Posterior cingulate gyrus (tissue), 11 donors: ENCODE measurements at regions not wholly inside any gene's neighbourhood (a gene's known extent, or its start where the extent isn't known, plus 50 kb on each side); places are given as distances from the start of the nearest gene placed in this dataset.
A peak's percentile ranks its signal among the peaks of the same experiment; 100 is the strongest.

ENCODE experiments used
- DNase-seq, 10 donors: peaks; one replicate each; pipeline versions ENCODE4 v3.0.0 to v3.0.0-alpha.2; 2020 to 2021; ENCODE audit warnings: mixed read lengths in 3 of 10
- intact Hi-C: fragments of 100-400 bp; cut with DNase I; formaldehyde crosslinking; loops from one replicate; pipeline ENCODE4 v1.15.1; 2023

DNA sequence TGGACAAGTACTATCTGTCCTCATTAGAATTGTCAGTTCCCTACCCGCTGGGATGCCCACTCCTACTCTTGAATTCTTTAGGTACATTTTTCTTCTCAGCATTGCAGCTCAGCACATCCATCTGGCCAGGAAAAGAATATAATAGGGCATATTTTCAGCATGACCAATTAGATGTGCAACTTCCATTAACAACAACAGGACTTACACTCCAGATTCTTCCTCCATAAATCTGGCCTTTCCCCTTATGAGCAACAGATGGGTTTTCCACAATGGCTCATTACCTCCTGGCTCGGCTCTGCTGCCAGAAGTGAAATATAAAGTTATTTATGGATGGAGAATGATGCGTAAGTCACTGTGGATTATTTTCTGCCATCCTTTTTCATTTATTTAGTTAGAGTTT lies 443.8 kb upstream of the TGFBR2 start:
- DNase-seq: no peak
- intact Hi-C loops: no loop called here

DNA sequence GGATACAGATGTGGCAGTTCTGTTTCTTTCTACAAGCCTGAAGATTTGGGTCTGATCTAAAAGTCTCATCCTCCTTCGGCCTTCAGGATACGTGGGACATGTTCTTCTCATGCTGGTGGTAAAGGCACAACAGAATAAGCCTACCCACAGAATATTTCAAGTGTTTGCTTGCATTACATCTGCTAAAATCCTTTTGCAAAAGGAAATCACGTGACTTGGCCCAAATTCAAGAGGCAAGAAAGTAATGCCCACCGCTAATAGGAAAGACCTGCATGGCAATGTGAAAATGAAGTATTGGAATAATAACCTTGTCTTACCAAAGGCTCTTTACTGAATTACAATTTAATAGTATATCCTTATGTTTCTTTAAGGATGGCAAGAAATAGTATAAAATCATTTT lies 439.9 kb upstream of the TGFBR2 start:
- intact Hi-C loops: no loop called here
- DNase-seq: no peak

DNA sequence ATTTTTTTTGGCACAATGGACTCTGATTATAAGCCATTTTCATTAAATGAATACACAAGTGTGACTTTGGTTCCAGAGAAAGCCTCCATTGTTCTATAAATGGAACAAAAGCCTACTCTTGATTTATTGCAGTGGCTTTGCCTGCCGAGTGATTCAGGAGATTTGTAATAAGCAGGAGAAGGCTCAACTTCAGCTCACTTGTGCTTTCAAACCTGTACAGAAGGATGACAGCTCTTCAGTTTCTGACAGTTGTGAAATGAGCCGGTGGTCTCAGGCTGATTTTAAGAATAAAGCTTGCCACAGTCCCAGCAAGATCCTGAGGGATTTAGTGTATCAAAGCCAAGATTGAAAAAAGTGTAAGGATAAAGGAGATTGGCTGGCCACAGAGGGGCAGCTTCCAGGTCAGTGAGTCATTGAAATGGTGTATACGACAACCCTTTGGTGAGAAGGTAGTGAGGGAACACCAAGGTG lies 438.8 kb upstream of the TGFBR2 start:
- intact Hi-C loops: no loop called here

DNA sequence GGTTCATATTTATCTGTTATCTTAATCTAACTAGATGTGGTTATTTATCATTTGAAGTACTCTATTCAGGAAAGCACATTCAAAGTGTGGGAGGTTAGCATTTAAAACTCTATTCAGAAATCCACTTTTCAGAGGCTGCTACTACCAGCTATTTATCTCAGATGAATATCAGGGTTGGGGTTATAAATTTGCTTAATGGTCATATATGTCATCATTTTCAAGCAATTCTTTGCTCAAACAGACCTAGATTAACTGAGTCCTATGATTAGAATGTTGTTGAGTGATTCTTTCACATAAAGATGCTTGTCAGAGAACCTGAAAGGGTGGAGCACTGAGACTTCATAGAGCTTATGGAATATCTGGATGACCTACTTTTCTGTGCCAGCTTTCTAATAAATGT lies 436.9 kb upstream of the TGFBR2 start:
- no peak for DNase-seq
- intact Hi-C loops: no loop called here

More for the DNA sequence above, 438.8 kb upstream of the TGFBR2 start:
- no peak for DNase-seq

DNA sequence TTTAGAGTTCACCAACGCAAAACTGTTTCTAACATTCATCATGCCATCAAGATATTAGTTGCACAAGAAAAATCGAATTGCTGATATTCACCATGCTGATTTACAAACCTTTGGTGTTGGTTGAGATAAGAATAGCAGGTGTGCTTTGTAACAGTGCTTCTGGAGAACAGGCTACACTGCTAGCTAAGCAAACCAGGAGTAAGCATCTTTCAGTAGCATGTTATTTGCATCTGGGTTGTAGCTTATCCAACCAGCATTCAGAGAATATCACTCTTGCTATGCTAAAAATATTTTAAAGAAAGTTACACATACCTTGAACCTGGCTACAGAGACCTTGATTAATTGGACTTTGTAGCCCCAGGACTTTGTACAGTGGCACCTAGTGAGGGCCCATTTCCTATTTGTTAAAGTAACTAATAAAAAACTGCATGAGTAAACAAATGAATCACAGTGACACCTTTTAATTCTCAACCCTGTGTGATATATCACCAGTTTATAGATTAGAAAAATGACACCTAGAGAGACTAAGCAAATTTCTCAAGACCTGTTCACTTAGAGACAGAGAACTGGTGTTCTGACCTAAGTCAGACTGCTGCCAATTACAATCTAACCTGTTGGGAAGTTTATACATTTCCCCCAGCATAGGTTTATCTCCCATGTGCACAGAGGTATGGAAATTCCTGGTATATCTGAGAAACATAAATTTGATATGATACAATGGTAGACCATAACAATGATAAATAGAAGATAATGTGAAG lies 435.5 kb upstream of the TGFBR2 start:
- intact Hi-C loops: no loop called here
- no peak for DNase-seq

DNA sequence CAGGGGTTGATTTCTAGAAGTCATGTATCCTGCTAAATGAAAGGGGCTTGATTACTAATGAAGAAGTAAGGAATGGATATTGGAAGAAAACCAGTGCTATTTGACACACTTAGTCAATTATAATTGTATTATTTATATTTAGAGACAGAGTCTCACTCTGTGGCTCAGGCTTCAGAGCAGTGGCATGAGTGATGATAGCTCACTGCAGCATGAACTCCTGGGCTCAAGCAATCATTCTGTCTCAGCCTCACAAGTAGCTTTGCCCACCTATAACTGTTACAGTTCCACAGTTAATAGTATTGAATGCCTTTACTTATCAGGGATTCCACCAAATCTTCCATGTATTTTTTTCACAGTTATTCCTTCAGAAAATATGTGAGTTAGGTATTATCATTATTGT lies 432.0 kb upstream of the TGFBR2 start:
- DNase-seq: no peak
- intact Hi-C loops: no loop called here

DNA sequence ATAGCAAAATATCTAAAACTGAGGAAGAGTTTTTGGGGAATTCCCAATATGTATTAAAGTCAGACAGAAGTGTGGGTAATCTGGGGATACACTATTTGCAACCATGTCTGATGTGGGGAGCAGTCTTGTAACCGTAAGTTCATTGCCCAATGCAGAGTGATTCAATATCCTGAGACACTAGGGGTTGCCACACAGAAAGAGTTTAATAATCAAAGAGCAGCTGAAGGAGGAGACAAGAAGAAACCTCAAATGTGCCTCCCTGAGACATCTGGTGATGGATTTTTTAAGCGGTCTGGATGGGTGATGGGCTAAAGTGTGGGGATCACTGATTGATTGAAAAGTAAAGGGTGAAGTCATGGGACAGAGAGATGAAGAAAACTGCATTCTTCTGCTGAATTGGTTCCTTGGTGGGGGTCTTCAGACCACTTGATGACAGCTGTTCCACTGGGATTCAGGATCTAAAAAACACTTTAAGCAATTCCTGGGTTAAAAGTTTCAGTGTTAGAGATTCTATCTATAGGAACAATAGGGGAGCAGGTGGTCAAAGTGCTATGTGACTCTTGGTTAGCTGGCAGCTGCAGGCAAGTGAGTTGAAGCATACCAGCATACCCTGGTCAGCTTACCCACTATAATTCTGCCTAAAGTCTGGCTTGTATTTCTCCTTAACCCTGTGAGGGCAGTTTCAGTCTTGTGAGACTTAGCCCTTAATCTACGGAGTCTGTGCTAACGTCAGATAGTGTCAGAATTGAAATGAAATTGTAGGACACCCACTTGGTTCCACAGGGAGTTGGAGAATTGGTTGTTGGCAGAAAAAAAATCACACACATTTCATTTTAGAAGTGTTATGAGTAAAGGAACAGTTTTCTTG lies 425.9 kb upstream of the TGFBR2 start:
- no peak for DNase-seq

DNA sequence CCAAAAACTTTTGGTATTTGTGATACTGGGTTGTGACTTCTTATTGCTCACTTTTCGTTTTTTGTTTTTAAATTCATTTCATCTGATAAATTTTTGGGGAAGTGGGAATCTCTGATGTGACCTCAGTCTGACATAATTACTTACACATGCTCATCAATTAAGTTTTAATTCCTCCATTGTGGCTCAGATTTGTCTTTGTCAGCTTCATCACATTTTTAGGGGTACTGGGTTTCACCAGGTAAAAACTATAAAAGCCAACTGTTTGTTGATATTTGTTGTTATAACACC lies 425.3 kb upstream of the TGFBR2 start:
- intact Hi-C loops: no loop called here
- no peak for DNase-seq

More for the DNA sequence above, 425.9 kb upstream of the TGFBR2 start:
- intact Hi-C loops: no loop called here

DNA sequence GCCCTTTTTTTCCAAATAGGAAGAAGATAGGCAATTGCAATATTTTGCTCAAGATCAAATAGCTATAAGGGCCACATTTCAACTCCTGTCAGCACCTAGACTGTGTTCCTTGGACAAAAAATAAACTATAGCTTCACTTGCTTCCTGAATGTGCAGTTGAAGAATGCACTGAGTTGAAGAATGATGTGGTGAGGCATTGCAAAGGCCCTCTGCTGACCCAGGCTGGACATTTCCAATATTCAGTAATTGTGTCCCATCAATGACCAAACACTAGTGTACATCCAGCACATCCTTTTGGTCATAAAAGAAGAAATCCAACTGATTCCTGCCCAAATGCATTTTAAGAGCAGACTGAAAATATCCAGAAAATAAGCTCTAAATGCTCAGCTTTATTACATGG lies 424.8 kb upstream of the TGFBR2 start:
- intact Hi-C loops: no loop called here
- no peak for DNase-seq

DNA sequence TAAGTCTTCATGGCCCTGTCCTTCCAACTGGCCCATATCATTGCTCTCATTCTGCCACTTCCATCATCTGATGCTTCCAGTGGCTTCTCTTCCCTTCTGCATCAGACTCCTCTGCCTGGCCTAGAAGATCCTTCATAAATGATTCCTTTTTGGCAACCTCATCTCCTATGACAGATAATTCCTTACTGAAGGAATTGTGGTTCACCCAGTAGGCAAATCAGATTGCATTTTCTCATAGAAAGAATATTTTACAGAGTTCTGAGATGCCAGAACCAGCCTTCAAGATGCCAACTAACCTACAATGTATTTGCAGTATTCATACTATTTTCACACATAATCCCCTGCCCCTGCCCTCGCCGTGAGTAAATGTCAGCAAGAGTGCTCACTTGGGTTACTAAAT lies 423.0 kb upstream of the TGFBR2 start:
- DNase-seq: no peak
- intact Hi-C loops: no loop called here

DNA sequence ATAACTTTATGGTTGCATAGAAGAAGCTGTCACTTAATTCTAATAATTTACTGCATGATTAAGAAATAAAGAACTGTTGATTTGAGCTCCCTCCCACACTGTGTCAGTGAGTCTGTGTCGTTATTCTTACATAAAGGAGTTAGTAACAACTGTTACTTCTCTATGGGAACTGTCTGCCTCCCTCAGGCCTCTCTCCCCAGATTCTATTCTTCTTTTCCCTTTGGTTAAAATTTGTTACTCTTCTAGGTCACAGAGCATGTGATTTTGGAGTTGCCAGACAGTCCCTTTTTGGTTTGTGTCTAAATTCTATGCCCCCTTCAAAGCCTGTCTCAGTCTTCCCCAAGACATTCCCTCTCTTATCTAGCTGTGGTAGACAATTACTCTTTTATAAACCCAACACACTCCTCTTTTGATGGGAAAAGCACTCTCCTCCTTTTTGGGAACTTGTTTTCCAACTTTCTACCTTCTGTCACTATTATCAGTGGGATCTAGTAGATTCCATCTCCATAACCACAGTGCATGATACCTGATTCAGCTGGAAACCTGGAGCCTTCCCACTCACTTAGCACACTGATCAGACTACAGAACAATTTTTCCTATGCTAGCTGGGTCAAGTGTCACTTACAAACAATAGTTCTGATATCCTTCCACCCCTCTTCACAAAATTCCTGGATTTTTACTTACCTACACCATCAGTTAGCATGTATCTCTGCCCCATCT lies 422.1 kb upstream of the TGFBR2 start:
- intact Hi-C loops: no loop called here
- no peak for DNase-seq

DNA sequence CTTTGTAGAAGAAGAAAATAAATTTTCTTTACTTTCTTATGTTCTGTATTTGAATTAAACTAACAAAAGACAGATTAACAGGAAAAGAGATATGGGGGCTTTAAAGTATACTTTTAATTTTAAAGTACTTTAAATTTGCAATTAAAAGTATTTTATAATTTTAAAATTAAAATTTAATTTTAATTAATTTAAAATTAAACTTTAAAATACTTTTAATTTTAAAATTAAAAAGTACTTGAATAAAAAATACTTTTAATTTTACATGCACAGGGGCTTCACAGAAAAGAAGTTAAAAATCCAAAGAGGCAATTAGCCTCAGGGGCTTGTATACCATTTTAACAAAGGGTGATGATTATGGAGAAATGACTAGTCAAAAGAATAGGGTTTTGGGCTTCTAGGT lies 420.5 kb upstream of the TGFBR2 start:
- intact Hi-C loops: no loop called here
- no peak for DNase-seq

DNA sequence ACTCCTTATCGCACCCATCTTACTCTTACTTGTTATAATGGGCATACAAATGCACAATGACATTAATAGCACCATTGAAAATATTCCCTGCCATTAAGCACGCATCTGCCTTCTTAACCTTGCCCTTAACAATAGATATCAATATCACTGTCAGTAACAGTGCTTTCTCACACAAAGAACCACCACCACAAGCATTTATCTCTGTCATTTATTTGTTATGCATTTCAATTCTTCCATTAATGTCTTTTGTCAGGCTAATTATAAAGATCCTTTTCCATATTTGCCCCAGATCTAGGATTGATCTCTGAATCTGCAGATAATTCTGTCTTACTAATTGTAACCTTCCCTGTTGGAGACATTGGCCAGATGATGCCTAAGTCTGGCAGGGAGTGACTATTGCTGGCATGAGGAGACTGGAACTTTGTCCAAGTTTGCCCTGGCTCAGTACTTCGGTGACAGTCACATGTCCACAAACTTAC lies 419.6 kb upstream of the TGFBR2 start:
- intact Hi-C loops: no loop called here
- DNase-seq: no peak

DNA sequence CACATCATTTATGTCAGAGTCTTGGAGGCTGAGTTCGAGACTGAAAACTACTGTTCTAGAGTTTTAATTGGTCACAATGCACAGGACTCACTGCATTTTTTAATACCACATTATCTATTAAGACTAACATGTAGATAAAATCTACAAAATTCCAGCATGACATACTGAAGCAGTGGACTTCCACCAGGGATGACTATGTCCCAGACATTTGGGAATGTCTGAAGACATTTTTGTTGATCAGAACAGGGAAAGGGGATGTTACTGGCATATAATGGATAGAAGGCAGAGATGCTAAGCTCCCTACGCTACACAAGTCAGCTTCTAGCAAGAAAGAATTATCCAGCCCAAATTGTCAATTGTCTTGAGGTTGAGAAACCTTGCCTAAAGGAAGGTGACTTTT lies 419.0 kb upstream of the TGFBR2 start:
- intact Hi-C loops: no loop called here
- DNase-seq: no peak

DNA sequence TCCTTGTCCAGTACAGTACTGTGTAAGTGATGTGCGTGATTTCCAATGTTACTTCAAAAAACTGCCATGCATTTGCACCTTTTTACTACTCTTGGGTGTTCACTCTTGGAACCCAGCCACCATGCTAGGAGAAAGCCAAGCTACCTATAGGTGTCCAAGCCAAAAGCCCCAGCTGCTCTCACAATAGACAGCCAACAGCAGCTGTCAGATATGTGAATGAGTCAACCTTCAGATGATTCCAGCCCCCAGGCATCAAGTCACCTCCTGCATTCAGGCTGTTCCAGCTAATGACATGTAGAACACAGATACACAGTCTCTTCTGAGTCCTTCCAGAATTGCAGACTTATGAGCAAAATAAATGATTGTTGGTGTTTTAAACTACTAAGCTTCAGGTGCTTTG lies 417.7 kb upstream of the TGFBR2 start:
- no peak for DNase-seq
- intact Hi-C loops: no loop called here

DNA sequence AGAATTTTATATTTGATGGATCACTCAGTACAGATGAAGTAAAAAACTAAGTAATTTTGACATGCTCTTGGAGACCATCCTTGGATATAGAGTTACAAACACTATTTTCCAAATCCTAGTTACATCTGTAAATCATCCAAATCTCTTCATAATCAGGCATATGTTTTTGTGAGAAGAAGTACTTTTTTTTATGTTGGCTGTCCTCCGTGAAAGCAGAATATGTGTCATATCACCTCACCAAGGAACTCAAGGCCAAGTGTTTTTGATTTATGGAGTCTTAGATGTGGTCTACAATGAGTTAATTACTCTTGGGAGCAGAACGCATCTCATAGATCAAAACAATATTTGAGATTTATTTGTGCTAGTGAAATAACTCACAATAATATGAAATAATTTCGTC lies 416.5 kb upstream of the TGFBR2 start:
- no peak for DNase-seq
- intact Hi-C loops: no loop called here

DNA sequence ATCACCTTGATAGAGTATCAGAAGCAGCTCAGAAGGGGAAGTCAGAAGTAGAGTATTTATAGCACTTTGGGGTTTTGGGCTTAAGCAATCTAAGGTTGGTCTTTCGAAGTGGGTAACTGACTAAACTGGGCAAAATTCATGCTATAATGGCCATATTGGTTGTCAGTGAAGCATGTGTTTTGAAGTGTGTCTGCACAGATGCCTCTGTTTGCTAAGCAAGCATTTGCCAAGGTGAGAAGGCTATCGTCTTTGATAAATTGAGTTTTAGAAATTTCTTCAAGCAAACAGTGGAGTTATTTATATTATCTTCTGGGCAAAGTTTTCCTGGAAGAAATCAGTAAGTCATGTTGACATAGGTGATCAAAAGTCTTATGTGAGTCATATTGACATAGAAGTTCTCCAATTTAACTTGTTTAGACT lies 412.8 kb upstream of the TGFBR2 start:
- intact Hi-C loops: no loop called here
- DNase-seq: no peak

DNA sequence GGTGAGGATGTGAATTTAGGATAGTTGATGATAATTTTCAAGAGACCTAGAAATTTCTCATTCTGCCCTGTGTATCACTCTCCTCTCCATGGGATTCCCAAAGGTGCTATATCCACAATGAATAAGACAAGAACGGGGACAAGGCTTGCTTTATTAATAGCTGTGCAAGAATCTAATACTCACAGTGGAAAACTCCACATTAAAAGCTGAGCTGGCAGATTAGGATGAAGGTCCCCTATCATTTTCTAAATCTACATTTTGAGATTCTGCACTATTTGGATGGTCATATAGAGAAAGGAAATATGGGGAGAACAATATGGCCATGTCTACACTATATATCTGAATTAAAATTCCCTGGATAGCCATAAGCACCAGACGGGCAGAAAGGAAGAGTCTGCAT lies 411.0 kb upstream of the TGFBR2 start:
- no peak for DNase-seq
- intact Hi-C loops: no loop called here

DNA sequence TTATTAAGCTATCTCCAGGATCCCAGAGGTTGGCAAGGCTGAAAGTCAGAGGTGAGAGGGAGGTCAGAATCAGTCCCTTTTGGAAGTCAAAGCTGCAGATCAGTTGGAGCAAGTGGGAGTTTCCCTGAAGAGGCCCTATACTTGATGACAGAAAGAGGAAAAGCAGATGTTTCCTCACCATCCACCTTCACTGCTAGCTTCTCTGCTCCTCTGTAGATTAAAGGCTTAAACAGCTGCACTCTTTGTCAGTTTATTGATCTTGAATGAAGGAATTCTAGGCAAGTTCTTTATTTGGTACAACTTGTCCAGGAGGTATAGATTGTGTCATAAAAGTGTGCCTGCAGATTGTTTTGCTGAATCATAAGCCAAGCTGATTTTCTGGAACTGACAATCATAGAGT lies 408.2 kb upstream of the TGFBR2 start:
- DNase-seq: no peak
- intact Hi-C loops: loop anchor here (2.0 kb wide), 1 partner anchor 155 kb away; no protein-coding TSS in a partner anchor

DNA sequence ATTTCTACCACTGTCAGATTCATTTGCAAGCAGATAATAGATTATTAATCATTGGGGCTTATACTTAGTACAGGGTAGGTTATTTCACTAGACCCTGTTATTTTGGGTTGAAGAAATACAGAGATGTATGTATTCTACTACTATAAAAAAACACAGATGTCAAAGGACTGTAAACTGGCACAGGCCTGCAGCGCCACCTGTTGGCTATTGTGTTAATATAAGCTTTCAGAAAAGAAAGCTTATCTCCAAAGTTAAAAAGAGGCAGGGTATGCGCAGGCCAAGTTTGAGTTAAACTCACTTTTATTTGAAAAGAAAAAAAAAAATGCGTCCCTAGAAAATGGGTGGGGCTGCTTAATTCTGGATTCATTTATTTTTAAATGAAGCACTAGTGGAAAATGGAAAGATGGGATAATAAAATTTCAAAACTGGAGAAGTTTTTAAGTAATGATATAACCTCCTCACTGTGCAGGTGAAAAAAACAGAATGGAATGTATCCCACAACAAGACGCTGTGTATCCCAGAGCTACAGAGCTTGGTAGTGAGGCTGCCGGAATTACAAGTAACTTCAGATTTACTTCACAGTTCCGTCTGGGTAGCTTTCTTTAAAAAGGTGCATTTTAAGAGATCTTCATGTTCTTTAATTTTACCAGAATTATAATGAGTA lies 407.2 kb upstream of the TGFBR2 start:
- intact Hi-C loops: loop anchor here (1.0 to 2.0 kb wide), 2 partner anchors 86 to 156 kb away; no protein-coding TSS in a partner anchor
- DNase-seq: peak; percentile 16 to 93 (median 76)

DNA sequence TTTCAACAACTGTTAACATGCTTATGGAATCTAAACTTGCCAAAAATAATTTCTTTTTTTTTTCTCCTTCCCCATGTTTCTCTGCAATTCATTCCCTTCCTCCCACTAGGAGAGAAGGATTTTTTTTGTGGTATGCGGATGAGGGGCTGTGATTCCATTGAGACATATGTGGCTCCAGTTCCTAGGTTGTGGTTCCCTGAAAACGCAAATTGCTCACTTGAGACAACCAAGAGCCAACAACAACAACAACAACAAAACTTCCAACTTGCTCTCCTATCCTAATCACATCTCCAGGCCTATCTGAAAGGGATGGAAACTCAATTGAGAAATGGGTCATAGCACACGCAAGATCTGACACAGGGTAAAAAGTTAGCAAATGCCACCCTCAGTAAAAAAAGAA lies 406.5 kb upstream of the TGFBR2 start:
- intact Hi-C loops: loop anchor here (1.0 to 2.0 kb wide), 2 partner anchors 87 to 157 kb away; no protein-coding TSS in a partner anchor
- no peak for DNase-seq
